ENCODE measurements at regions not wholly inside any gene's neighbourhood (a gene's known extent, or its start where the extent isn't known, plus 50 kb on each side); places are given as distances from the start of the nearest gene placed in this dataset.

GRCh38 chr4:10873809-10874208 is 189.2 kb upstream of the CLNK start:
- ChIA-PET CTCF (no interaction called here), POLR2A (no interaction called here)
- 0% methylated on average over 1 of the region's 1 CpG for WGBS (ENCODE audit: missing lambda C conversion rate)
- Histone ChIP-seq H3K4me2 (no peak overlapping the region), H3K27ac (no peak overlapping the region), H3K4me3 (no peak overlapping the region), H3K9me3 (no peaks in the 10 kb centered on the region), H3K4me1 (no peaks in the 10 kb centered on the region)
- TF ChIP-seq USF2 (IDR thresholded peaks at IDR 0.05): no peak
- TF ChIP-seq MAFK (IDR thresholded peaks at IDR 0.05; ENCODE audit: partially characterized antibody): peak; percentile 32
- ATAC-seq (no peak), DNase-seq (ENCODE audit: low read depth in 1 of 2, low spot score in 1 of 2) (no peak), FAIRE-seq (no peak)

- Histone ChIP-seq H3K4me3 (no peak overlapping the region), H3K27ac (no peak overlapping the region), H3K9me3 (no peaks in the 10 kb centered on the region), H3K4me2 (no peak overlapping the region), H3K4me1 (no peaks in the 10 kb centered on the region)
- FAIRE-seq (no peak), ATAC-seq (no peak), DNase-seq (ENCODE audit: low read depth in 1 of 2, low spot score in 1 of 2) (no peak)
- no peak for TF ChIP-seq CHD4 (IDR thresholded peaks at IDR 0.05; ENCODE audit: borderline replicate concordance)
- no peak for TF ChIP-seq ELK1 (IDR thresholded peaks at IDR 0.05; ENCODE audit: low read depth, low read length)
- TF ChIP-seq MAFK (IDR thresholded peaks at IDR 0.05; ENCODE audit: partially characterized antibody): no peak
- TF ChIP-seq CBX2 (IDR thresholded peaks at IDR 0.05; ENCODE audit: borderline replicate concordance, low read depth): no peak
- no peak for TF ChIP-seq FOSL2 (IDR thresholded peaks at IDR 0.05)
- no peak for TF ChIP-seq FOSL2 (CRISPR knock-in tag; IDR thresholded peaks at IDR 0.05)
- no peak for TF ChIP-seq MAX (IDR thresholded peaks at IDR 0.05)
- TF ChIP-seq NR3C1 (IDR thresholded peaks at IDR 0.05): no peak
- TF ChIP-seq SMC3 (IDR thresholded peaks at IDR 0.05): no peak
- TF ChIP-seq HOXB5 (CRISPR knock-in tag; IDR thresholded peaks at IDR 0.05): no peak
- no peak for TF ChIP-seq RARB (CRISPR knock-in tag; IDR thresholded peaks at IDR 0.05)
- TF ChIP-seq HEYL (CRISPR knock-in tag; IDR thresholded peaks at IDR 0.05): no peak
- TF ChIP-seq HOXB13 (CRISPR knock-in tag; IDR thresholded peaks at IDR 0.05; ENCODE audit: low read depth): no peak
- TF ChIP-seq NFE2L2 (conservative IDR thresholded peaks at IDR 0.05; ENCODE audit: low read length): no peak
- no peak for TF ChIP-seq ZNF302 (CRISPR knock-in tag; IDR thresholded peaks at IDR 0.05)
- POLR2A ChIA-PET: no interaction called here
- WGBS (ENCODE audit: missing lambda C conversion rate): 35% methylated on average over 4 of the region's 4 CpGs
- CTCF ChIA-PET: no interaction called here
Observed at GRCh38 chr4:10872833-10873517, 188.4 kb upstream of the CLNK start.

- no peak for ATAC-seq
- POLR2A ChIA-PET: no interaction called here
- no peak overlapping the region for H3K4me3 ChIP-seq
- no peaks in the 10 kb centered on the region for H3K4me1 ChIP-seq
- TF ChIP-seq TFCP2L1 (CRISPR knock-in tag; IDR thresholded peaks at IDR 0.05) (no peak), MAFK (IDR thresholded peaks at IDR 0.05; ENCODE audit: partially characterized antibody) (no peak), ZSCAN20 (CRISPR knock-in tag; IDR thresholded peaks at IDR 0.05) (no peak), CBX2 (IDR thresholded peaks at IDR 0.05; ENCODE audit: borderline replicate concordance, low read depth) (no peak), HES2 (IDR thresholded peaks at IDR 0.05) (no peak), FOSB (CRISPR knock-in tag; IDR thresholded peaks at IDR 0.05) (no peak), CEBPB (IDR thresholded peaks at IDR 0.05) (no peak), MYC (IDR thresholded peaks at IDR 0.05; ENCODE audit: borderline replicate concordance, low read length) (no peak), PHF8 (IDR thresholded peaks at IDR 0.05; ENCODE audit: borderline replicate concordance, low read depth) (no peak), NPAS2 (CRISPR knock-in tag; IDR thresholded peaks at IDR 0.05; ENCODE audit: borderline replicate concordance) (no peak), BCL3 (IDR thresholded peaks at IDR 0.05) (no peak), ATOH8 (CRISPR knock-in tag; IDR thresholded peaks at IDR 0.05; ENCODE audit: low read depth) (no peak), JUNB (IDR thresholded peaks at IDR 0.05) (no peak), POLR2A (IDR thresholded peaks at IDR 0.05; ENCODE audit: low read length) (no peak), RARB (CRISPR knock-in tag; IDR thresholded peaks at IDR 0.05) (no peak), EP300 (IDR thresholded peaks at IDR 0.05) (no peak), HOXA7 (CRISPR knock-in tag; IDR thresholded peaks at IDR 0.05) (no peak), EHF (CRISPR knock-in tag; IDR thresholded peaks at IDR 0.05) (no peak), KDM1A (IDR thresholded peaks at IDR 0.05; ENCODE audit: low read depth) (no peak)
- CTCF ChIA-PET: no interaction called here
- H3K27ac ChIP-seq: no peak overlapping the region
- FAIRE-seq: no peak
- DNase-seq (ENCODE audit: low read depth in 1 of 2, low spot score in 1 of 2): no peak
- H3K9me3 ChIP-seq: no peaks in the 10 kb centered on the region
- 24% methylated on average over 6 of the region's 6 CpGs for WGBS (ENCODE audit: missing lambda C conversion rate)
- H3K4me2 ChIP-seq: no peak overlapping the region
Observed at GRCh38 chr4:10866666-10867065, 182.1 kb upstream of the CLNK start.

Data from A549 (cell line).